ENCODE measurements at regions not wholly inside any gene's neighbourhood (a gene's known extent, or its start where the extent isn't known, plus 50 kb on each side); places are given as distances from the start of the nearest gene placed in this dataset.

DNA sequence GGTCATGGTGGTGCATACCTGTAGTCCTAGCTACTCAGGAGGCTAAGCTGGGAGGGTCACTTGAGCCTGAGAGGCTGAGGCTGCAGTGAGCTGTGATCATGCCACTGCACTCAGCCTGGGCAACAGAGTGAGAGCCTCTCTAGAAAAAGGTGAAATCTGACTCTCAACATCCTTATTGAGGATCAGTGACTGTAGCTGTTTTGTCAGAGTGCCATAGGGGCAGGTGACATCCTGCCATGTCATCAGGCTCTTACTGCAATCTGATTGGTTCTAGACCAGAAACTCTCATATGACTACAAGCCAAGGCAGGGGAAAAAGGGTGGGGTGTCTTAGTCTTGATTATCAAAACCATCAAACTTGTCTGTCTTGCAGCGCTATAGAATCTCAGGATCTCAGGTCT lies 62.8 kb upstream of the NGF start:
- no peak overlapping the region for H4K8ac ChIP-seq (ENCODE audit: low read depth in 2 of 2, low read length in 2 of 2)
- no peak overlapping the region for H3K4me2 ChIP-seq (ENCODE audit: low read depth, low read length)
- no peak overlapping the region for H2BK120ac ChIP-seq (ENCODE audit: low read depth, low read length)
- H3K18ac ChIP-seq (ENCODE audit: low read depth, low read length): no peak overlapping the region
- no peak overlapping the region for H2AK5ac ChIP-seq (ENCODE audit: low read depth, low read length)
- no peak overlapping the region for H3K9ac ChIP-seq (ENCODE audit: low read depth, low read length)
- no peak overlapping the region for H2AK9ac ChIP-seq (replicated peaks; ENCODE audit: low read depth, low read length, poor library complexity)
- no peak overlapping the region for H3K23ac ChIP-seq (ENCODE audit: low read depth, low read length)
- H3K27me3 ChIP-seq (ENCODE audit: control insufficient read depth, insufficient read depth, low read length): no peaks in the 10 kb centered on the region
- H3K36me3 ChIP-seq (ENCODE audit: control insufficient read depth, insufficient read depth, low read length): no peaks in the 10 kb centered on the region
- H4K5ac ChIP-seq (ENCODE audit: low read depth, low read length): no peak overlapping the region
- TF ChIP-seq RCOR1 (IDR thresholded peaks at IDR 0.05; ENCODE audit: insufficient replicate concordance, low read length) (no peak), MAFK (IDR thresholded peaks at IDR 0.05; ENCODE audit: low read depth, low read length) (no peak), SMC3 (IDR thresholded peaks at IDR 0.05; ENCODE audit: low read depth, low read length) (no peak), CHD1 (IDR thresholded peaks at IDR 0.05; ENCODE audit: low read depth, low read length) (no peak), POLR2A (IDR thresholded peaks at IDR 0.05; ENCODE audit: low read depth, low read length) (no peak), NFE2L2 (IDR thresholded peaks at IDR 0.05; ENCODE audit: low read depth, low read length) (no peak), CEBPB (IDR thresholded peaks at IDR 0.05; ENCODE audit: low read depth, low read length) (no peak), RAD21 (IDR thresholded peaks at IDR 0.05; ENCODE audit: low read length) (no peak), MXI1 (IDR thresholded peaks at IDR 0.05; ENCODE audit: borderline replicate concordance, low read depth, low read length) (no peak), BHLHE40 (IDR thresholded peaks at IDR 0.05; ENCODE audit: low read depth, low read length) (no peak), FOS (IDR thresholded peaks at IDR 0.05; ENCODE audit: low read depth, low read length) (no peak), RFX5 (IDR thresholded peaks at IDR 0.05; ENCODE audit: low read depth, low read length) (no peak), MAZ (IDR thresholded peaks at IDR 0.05; ENCODE audit: borderline replicate concordance, low read depth, low read length) (no peak), ELK1 (IDR thresholded peaks at IDR 0.05; ENCODE audit: borderline replicate concordance, low read depth, low read length) (no peak), USF2 (IDR thresholded peaks at IDR 0.05; ENCODE audit: low read depth, low read length) (no peak)
- TF ChIP-seq, protein P1, sequence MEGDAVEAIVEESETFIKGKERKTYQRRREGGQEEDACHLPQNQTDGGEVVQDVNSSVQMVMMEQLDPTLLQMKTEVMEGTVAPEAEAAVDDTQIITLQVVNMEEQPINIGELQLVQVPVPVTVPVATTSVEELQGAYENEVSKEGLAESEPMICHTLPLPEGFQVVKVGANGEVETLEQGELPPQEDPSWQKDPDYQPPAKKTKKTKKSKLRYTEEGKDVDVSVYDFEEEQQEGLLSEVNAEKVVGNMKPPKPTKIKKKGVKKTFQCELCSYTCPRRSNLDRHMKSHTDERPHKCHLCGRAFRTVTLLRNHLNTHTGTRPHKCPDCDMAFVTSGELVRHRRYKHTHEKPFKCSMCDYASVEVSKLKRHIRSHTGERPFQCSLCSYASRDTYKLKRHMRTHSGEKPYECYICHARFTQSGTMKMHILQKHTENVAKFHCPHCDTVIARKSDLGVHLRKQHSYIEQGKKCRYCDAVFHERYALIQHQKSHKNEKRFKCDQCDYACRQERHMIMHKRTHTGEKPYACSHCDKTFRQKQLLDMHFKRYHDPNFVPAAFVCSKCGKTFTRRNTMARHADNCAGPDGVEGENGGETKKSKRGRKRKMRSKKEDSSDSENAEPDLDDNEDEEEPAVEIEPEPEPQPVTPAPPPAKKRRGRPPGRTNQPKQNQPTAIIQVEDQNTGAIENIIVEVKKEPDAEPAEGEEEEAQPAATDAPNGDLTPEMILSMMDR (conservative IDR thresholded peaks at IDR 0.05; ENCODE audit: low read depth, low read length): no peak
- no peak overlapping the region for H2BK15ac ChIP-seq (ENCODE audit: low read depth, low read length)
- no peak overlapping the region for H3K27ac ChIP-seq (ENCODE audit: insufficient read depth, low read length)
- H2BK5ac ChIP-seq (ENCODE audit: low read depth, low read length, poor library complexity, severe bottlenecking): no peak overlapping the region
- H3K14ac ChIP-seq (replicated peaks; ENCODE audit: low read depth, low read length): no peak overlapping the region
- no peaks in the 10 kb centered on the region for H3K4me1 ChIP-seq (ENCODE audit: control insufficient read depth, insufficient read depth, low read length)
- no peaks in the 10 kb centered on the region for H4K20me1 ChIP-seq (ENCODE audit: insufficient read depth, low read length)
- BruUV-seq (replicated peaks): no TSS peak
- no peaks in the 10 kb centered on the region for H3K9me3 ChIP-seq (ENCODE audit: control insufficient read depth, insufficient read depth, low read length)
- no peak overlapping the region for H3K4me3 ChIP-seq (ENCODE audit: insufficient read depth, low read depth, low read length)
- dilution Hi-C loops (cut with HindIII; ENCODE audit: low sequenced_read_pairs, unreplicated experiment): no loop called here
- WGBS, 2 experiments (ENCODE audit: extremely low coverage in 2 of 2, insufficient read length in 1 of 2): no CpG with 5 or more reads among the region's 1 CpG
- H2BK20ac ChIP-seq (ENCODE audit: low read depth, low read length): no peak overlapping the region
- CTCF ChIA-PET: interaction anchor here (1.1 kb wide), 1 partner anchor 12 kb away, joined by 3 read pairs; no protein-coding TSS in a partner anchor
- H3K79me1 ChIP-seq (ENCODE audit: low read depth in 1 of 2, low read length in 2 of 2): no peaks in the 10 kb centered on the region
- ATAC-seq (ENCODE audit: low read depth): no peak
- H3K9me1 ChIP-seq (ENCODE audit: insufficient read depth, low read length): no peaks in the 10 kb centered on the region
- H2AFZ ChIP-seq (replicated peaks; ENCODE audit: low read length, poor library complexity): no peak overlapping the region
- H3K56ac ChIP-seq (ENCODE audit: extremely low read depth, insufficient read depth, low read length): no peak overlapping the region
- DNase-seq: no peak
- POLR2A ChIA-PET (ENCODE audit: unreplicated experiment): no interaction called here
- in situ Hi-C loops (cut with MboI; ENCODE audit: low sequenced_read_pairs): no loop called here
- intact Hi-C loops (cut with micrococcal nuclease): no loop called here
- no peak overlapping the region for H3K4ac ChIP-seq (ENCODE audit: low read depth, low read length)
- no peak overlapping the region for H4K91ac ChIP-seq (ENCODE audit: insufficient read depth, low read depth, low read length)

Data from IMR-90 (cell line).